RWPE1 (cell line): ENCODE measurements at regions not wholly inside any gene's neighbourhood (a gene's known extent, or its start where the extent isn't known, plus 50 kb on each side); places are given as distances from the start of the nearest gene placed in this dataset.

Experiments
- CTCF ChIA-PET: fragments of 350-600 bp; sonication (Branson Sonifier 250); formaldehyde crosslinking; extraction: SDS; loops from one replicate; lab custom pipeline; 2021; lab: Yijun Ruan, JAX
- POLR2A ChIA-PET: fragments of 400-600 bp; formaldehyde crosslinking; extraction: SDS; loops from one replicate; lab custom pipeline; 2020; ENCODE audit warnings: antibody characterized with exemption; ENCODE audit not compliant: low non-redundant PET; lab: Yijun Ruan, JAX
- DNase-seq: peaks from one replicate; pipeline ENCODE4 v3.0.0; 2012; ENCODE audit warnings: low spot score
- H3K27ac ChIP-seq: fragments of 450-650 bp; 2 replicates; pipeline ENCODE4 v1.5.1; 2017
- TF ChIP-seq, protein P1 (sequence below): fragments of 450-650 bp; conservative IDR thresholded peaks from 2 replicates; pipeline ENCODE4 v1.5.1; 2017; ENCODE audit warnings: low read depth, mild to moderate bottlenecking

- POLR2A ChIA-PET: no interaction called here
- no peak overlapping the region for H3K27ac ChIP-seq
- DNase-seq: no peak
- TF ChIP-seq, protein P1, sequence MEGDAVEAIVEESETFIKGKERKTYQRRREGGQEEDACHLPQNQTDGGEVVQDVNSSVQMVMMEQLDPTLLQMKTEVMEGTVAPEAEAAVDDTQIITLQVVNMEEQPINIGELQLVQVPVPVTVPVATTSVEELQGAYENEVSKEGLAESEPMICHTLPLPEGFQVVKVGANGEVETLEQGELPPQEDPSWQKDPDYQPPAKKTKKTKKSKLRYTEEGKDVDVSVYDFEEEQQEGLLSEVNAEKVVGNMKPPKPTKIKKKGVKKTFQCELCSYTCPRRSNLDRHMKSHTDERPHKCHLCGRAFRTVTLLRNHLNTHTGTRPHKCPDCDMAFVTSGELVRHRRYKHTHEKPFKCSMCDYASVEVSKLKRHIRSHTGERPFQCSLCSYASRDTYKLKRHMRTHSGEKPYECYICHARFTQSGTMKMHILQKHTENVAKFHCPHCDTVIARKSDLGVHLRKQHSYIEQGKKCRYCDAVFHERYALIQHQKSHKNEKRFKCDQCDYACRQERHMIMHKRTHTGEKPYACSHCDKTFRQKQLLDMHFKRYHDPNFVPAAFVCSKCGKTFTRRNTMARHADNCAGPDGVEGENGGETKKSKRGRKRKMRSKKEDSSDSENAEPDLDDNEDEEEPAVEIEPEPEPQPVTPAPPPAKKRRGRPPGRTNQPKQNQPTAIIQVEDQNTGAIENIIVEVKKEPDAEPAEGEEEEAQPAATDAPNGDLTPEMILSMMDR: no peak
- CTCF ChIA-PET: no interaction called here
Observed at GRCh38 chr11:29351301-29351873, 665.4 kb downstream of the KCNA4 start.

DNA sequence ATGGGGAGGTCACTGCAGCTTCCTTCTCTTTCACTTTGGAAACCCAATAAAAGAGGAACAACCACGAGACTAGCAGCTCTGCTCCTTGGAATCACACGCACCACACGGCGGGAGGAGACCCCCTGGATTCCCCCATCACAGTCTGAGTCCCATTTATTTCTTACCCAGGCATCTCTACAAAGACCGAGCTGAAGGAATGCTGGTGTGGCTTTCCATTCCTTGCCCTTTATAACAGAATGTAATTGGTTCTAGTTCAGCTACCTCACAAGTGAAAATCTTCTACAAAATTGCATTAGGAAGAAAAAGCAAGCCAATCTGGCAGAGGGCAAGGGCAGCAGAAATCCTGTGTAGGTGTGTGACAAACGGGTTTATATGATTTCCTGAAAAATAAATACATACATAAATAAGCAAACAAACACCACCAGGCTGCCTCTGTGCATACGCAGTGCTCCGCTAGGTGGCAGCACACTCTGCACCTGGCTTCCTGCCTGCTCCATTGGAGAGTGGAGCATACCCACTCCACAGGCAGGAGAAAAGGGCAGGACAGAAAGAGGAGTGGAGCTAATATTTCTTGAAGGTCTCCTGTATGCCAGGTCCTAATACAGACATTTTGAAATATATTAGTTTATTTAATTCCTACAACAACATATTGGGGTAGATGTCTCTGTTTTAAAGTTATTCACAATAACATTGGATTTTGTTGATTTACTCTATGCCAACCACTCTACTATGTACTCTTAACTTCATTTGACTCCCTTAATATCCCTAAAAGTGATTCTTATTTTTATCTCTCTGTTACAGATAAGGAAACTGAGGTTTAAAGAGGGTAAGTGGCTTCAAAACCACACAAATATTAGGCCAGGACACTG is 673.1 kb downstream of the KCNA4 start:
- no peak overlapping the region for H3K27ac ChIP-seq
- CTCF ChIA-PET: interaction anchor here (0.5 to 1.5 kb wide), 13 partner anchors 9 to 1718 kb away, joined by 3 to 5 read pairs (median 3); no protein-coding TSS in a partner anchor
- peak; percentile 54 for DNase-seq
- POLR2A ChIA-PET: no interaction called here
- TF ChIP-seq, protein P1: peak; percentile 96

GRCh38 chr11:29336727-29337575 is 679.9 kb downstream of the KCNA4 start:
- no peak for DNase-seq
- ChIA-PET POLR2A (no interaction called here), CTCF (no interaction called here)
- TF ChIP-seq, protein P1: no peak
- H3K27ac ChIP-seq: no peak overlapping the region

- POLR2A ChIA-PET: no interaction called here
- CTCF ChIA-PET: interaction anchor here (0.6 to 1.5 kb wide), 4 partner anchors 9 to 74 kb away, joined by 3 to 5 read pairs (median 4); no protein-coding TSS in a partner anchor
- H3K27ac ChIP-seq: no peak overlapping the region
- TF ChIP-seq, protein P1: no peak
- DNase-seq: no peak
Observed at GRCh38 chr11:29334776-29335130, 682.1 kb downstream of the KCNA4 start.

DNA sequence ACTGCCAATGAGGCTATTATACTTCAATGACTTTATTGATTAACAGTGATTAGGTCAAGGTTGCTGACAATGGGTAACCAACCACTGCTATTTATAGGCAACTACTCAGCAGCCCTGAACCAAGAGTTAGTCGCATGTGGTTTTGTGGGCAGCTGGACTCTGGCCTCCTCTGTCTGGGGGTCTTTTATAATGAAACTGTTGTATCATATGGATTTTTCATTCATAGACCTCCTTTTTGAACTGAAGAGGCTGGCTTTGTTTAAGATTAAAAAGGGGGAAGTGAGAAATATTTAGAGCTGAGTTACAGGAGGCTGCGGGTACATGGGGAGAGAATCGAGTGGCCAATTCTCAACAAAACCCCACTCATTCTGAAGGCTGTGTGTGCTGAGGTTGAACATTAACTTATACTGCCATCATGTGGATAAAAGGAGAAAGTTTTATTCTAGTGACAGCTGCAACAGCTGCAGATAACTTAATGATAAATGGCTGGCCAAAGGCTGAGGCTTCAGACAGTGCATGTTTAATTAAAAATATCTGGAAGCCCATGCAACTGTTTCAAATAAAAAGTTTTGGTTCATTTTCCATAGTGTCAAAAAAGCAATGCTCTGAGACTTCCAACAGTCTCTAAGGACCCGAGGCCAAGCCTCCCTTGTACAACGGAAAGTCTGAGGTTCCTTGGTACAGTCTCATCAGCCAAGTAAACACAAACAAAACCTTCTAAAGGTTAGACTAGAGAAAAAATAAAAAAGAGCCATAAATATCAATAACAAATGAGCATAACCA is 682.6 kb downstream of the KCNA4 start:
- no peak overlapping the region for H3K27ac ChIP-seq
- ChIA-PET CTCF (interaction anchor here (0.6 to 1.5 kb wide), 4 partner anchors 9 to 73 kb away, joined by 3 to 5 read pairs (median 4); no protein-coding TSS in a partner anchor), POLR2A (no interaction called here)
- TF ChIP-seq, protein P1: peak; percentile 43; the same call in 1 of the 2 replicates
- DNase-seq: peak; percentile 43
